ENCODE measurements at regions not wholly inside any gene's neighbourhood (a gene's known extent, or its start where the extent isn't known, plus 50 kb on each side); places are given as distances from the start of the nearest gene placed in this dataset.

GRCh38 chr4:134687646-134688628 is 486.3 kb upstream of the PABPC4L start:
- TF ChIP-seq CTCF (IDR thresholded peaks at IDR 0.05) (no peak), POLR2A (IDR thresholded peaks at IDR 0.05) (no peak)
- intact Hi-C loops (cut with DNase I) = no loop called here
- Histone ChIP-seq H3K27ac (no peak overlapping the region), H3K4me1 (no peaks in the 10 kb centered on the region), H3K4me3 (no peak overlapping the region), H3K36me3 (no peaks in the 10 kb centered on the region), H3K9me3 (no peaks in the 10 kb centered on the region), H3K27me3 (no peaks in the 10 kb centered on the region)
- no peak for DNase-seq
- 48 to 64% methylated on average over 3 to 5 of the region's 5 CpGs for WGBS, 2 donors

GRCh38 chr4:134677209-134677814 is 475.7 kb upstream of the PABPC4L start:
- no peak overlapping the region for H3K4me3 ChIP-seq
- WGBS, 2 donors = 32 to 42% methylated on average over 1 of the region's 1 CpG
- no peak for DNase-seq
- TF ChIP-seq POLR2A (IDR thresholded peaks at IDR 0.05) (no peak), CTCF (IDR thresholded peaks at IDR 0.05) (no peak)
- H3K27me3 ChIP-seq = no peaks in the 10 kb centered on the region
- H3K36me3 ChIP-seq = no peaks in the 10 kb centered on the region
- no peak overlapping the region for H3K27ac ChIP-seq
- H3K4me1 ChIP-seq = no peaks in the 10 kb centered on the region
- intact Hi-C loops (cut with DNase I) = no loop called here
- H3K9me3 ChIP-seq = no peaks in the 10 kb centered on the region

GRCh38 chr4:134668237-134668636 is 466.6 kb upstream of the PABPC4L start:
- H3K27ac ChIP-seq = no peak overlapping the region
- no peak overlapping the region for H3K4me3 ChIP-seq
- no peak for TF ChIP-seq POLR2A (IDR thresholded peaks at IDR 0.05)
- no peak for TF ChIP-seq CTCF (IDR thresholded peaks at IDR 0.05)
- 41 to 61% methylated on average over 2 of the region's 2 CpGs for WGBS, 2 donors
- H3K27me3 ChIP-seq = no peaks in the 10 kb centered on the region
- no peak for DNase-seq
- no peaks in the 10 kb centered on the region for H3K36me3 ChIP-seq
- intact Hi-C loops (cut with DNase I) = no loop called here
- no peaks in the 10 kb centered on the region for H3K9me3 ChIP-seq
- H3K4me1 ChIP-seq = no peaks in the 10 kb centered on the region

- TF ChIP-seq CTCF (IDR thresholded peaks at IDR 0.05) (no peak), POLR2A (IDR thresholded peaks at IDR 0.05) (no peak)
- no peaks in the 10 kb centered on the region for H3K36me3 ChIP-seq
- 70% methylated on average over 2 of the region's 4 CpGs; no CpG with 5 or more reads in 1 of the 2 donors for WGBS, 2 donors
- no peaks in the 10 kb centered on the region for H3K27me3 ChIP-seq
- no peaks in the 10 kb centered on the region for H3K9me3 ChIP-seq
- H3K4me1 ChIP-seq = no peaks in the 10 kb centered on the region
- no peak overlapping the region for H3K27ac ChIP-seq
- no peak for DNase-seq
- no peak overlapping the region for H3K4me3 ChIP-seq
- intact Hi-C loops (cut with DNase I) = no loop called here
Observed at GRCh38 chr4:134666640-134667039, 465.1 kb upstream of the PABPC4L start.

- no peak for DNase-seq
- Histone ChIP-seq H3K27me3 (no peaks in the 10 kb centered on the region), H3K4me1 (no peaks in the 10 kb centered on the region), H3K4me3 (no peak overlapping the region), H3K9me3 (no peaks in the 10 kb centered on the region), H3K27ac (no peak overlapping the region), H3K36me3 (no peaks in the 10 kb centered on the region)
- intact Hi-C loops (cut with DNase I) = no loop called here
- WGBS, 2 donors = 61% methylated on average over 2 of the region's 2 CpGs; no CpG with 5 or more reads in 1 of the 2 donors
- no peak for TF ChIP-seq CTCF (IDR thresholded peaks at IDR 0.05)
- TF ChIP-seq POLR2A (IDR thresholded peaks at IDR 0.05) = no peak
Observed at GRCh38 chr4:134665429-134665828, 463.8 kb upstream of the PABPC4L start.
